ENCODE measurements at regions not wholly inside any gene's neighbourhood (a gene's known extent, or its start where the extent isn't known, plus 50 kb on each side); places are given as distances from the start of the nearest gene placed in this dataset.

- TF ChIP-seq, protein P1, sequence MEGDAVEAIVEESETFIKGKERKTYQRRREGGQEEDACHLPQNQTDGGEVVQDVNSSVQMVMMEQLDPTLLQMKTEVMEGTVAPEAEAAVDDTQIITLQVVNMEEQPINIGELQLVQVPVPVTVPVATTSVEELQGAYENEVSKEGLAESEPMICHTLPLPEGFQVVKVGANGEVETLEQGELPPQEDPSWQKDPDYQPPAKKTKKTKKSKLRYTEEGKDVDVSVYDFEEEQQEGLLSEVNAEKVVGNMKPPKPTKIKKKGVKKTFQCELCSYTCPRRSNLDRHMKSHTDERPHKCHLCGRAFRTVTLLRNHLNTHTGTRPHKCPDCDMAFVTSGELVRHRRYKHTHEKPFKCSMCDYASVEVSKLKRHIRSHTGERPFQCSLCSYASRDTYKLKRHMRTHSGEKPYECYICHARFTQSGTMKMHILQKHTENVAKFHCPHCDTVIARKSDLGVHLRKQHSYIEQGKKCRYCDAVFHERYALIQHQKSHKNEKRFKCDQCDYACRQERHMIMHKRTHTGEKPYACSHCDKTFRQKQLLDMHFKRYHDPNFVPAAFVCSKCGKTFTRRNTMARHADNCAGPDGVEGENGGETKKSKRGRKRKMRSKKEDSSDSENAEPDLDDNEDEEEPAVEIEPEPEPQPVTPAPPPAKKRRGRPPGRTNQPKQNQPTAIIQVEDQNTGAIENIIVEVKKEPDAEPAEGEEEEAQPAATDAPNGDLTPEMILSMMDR (IDR thresholded peaks at IDR 0.05): no peak
- TF ChIP-seq POLR2A (IDR thresholded peaks at IDR 0.05) (no peak), POLR2AphosphoS5 (IDR thresholded peaks at IDR 0.05) (no peak)
- Histone ChIP-seq H3K9me3 (no peaks in the 10 kb centered on the region), H3K4me3 (no peak overlapping the region), H3K27me3 (peaks cover 0 to 22% of the 10 kb centered on the region in 2 donors), H3K27ac (no peak overlapping the region), H3K36me3 (no peaks in the 10 kb centered on the region), H3K4me1 (no peaks in the 10 kb centered on the region)
- no peak for DNase-seq (ENCODE audit: low spot score in 2 of 2)
- intact Hi-C loops (cut with DNase I; ENCODE audit: low total_unique reads): no loop called here
Measured at GRCh38 chr14:104303705-104304425, 165.5 kb downstream of the KIF26A start.

DNA sequence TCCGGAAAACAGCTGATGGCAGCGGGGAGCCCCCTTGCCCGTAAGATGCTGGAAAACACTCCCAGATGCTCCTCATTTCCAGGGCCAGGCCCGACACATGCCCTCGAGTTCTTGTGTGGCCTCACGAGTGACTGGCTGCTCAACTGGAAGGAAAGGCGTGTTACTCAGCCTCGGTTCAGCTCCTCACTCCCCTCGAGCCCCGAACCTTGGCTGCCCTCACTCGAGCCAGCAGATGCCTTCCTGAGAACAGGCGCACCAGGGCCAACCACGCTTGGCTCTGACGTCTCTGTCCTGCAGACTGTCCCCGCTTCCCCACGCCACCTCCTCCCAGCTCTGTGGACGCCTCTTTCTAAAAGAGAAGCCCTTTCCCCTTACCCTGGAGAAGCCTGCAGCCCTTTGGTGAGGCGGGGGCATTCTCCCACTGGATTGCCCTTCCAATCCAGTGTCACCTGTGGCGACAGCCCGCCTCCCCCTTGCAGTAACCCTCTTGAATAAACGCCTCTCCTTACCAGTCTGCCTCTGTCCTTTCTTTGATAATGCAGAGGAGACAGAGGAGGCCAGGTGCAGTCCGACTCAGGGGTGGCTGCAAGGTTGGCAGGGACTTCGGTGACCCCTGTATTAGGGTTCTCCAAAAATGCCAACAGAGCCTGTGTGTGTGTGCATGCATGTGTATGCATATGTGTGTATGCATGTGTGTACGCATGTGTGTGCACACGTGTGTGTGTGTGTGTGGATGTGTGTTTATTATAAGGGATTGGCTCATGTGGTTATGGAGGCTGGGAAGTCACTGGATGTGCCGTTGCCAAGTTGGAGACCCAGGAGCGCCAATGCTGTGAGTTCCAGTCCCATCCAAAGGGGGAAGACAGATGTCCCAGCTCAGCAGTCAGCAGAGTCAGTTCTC lies 166.3 kb downstream of the KIF26A start:
- Histone ChIP-seq H3K4me1 (no peaks in the 10 kb centered on the region), H3K27me3 (peaks cover 0 to 24% of the 10 kb centered on the region in 2 donors), H3K36me3 (no peaks in the 10 kb centered on the region), H3K4me3 (no peak overlapping the region), H3K27ac (no peak overlapping the region), H3K9me3 (no peaks in the 10 kb centered on the region)
- TF ChIP-seq, protein P1 (IDR thresholded peaks at IDR 0.05): no peak
- TF ChIP-seq POLR2A (IDR thresholded peaks at IDR 0.05) (no peak), POLR2AphosphoS5 (IDR thresholded peaks at IDR 0.05) (no peak)
- intact Hi-C loops (cut with DNase I; ENCODE audit: low total_unique reads): no loop called here
- DNase-seq (ENCODE audit: low spot score in 2 of 2): no peak

DNA sequence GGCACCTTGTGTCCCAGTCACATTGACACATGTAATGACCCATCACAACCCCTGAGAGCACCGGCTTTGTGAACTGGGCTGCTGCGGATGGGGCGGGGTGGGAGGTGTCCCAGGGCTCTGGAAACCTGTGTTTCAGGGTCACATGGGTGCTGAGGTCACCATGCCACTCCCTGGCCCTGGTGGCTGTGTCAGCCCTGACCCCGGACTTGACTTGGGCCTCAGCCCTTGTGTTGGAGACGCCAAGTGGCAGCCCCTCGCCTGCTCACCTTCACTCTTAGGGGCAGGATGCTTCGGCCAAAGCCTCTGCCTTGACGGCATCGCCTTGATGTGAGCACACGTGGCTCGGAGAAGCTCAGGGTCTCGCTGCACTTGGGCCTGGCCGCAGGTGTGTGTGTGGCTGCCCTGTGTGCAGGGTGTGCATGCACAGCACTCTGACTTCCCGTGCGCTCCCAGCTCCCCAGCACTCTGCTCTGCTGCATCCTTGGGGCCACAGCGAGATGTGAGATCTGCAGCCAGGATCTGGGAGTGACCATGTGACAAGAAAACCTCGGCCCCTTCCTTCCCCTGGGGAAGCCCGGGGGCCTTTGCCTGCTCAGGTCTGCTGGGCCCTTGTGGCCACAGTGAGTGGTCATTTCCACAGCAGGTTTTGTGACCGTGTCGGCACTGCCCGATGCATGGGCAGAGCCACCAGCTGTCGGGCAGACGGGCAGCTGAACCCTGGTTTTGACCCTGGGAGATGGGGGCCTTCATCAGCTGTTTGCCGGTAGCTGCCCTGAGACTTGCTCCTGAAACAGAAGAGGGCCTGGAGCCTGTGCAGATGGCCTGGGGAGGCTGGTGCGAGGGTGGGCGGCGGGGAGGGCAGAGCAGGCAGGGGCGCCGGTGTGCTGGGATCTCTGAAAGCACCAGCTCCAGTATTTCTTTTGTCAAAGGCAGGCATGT lies 167.4 kb downstream of the KIF26A start:
- no peaks in the 10 kb centered on the region for H3K4me1 ChIP-seq
- peaks cover 0 to 26% of the 10 kb centered on the region in 2 donors for H3K27me3 ChIP-seq
- no peak overlapping the region for H3K27ac ChIP-seq
- TF ChIP-seq, protein P1 (IDR thresholded peaks at IDR 0.05): no peak
- TF ChIP-seq POLR2A (IDR thresholded peaks at IDR 0.05) (no peak), POLR2AphosphoS5 (IDR thresholded peaks at IDR 0.05) (no peak)
- no peak for DNase-seq (ENCODE audit: low spot score in 2 of 2)
- no peak overlapping the region for H3K4me3 ChIP-seq
- no peaks in the 10 kb centered on the region for H3K9me3 ChIP-seq
- no peaks in the 10 kb centered on the region for H3K36me3 ChIP-seq
- intact Hi-C loops (cut with DNase I; ENCODE audit: low total_unique reads): no loop called here

DNA sequence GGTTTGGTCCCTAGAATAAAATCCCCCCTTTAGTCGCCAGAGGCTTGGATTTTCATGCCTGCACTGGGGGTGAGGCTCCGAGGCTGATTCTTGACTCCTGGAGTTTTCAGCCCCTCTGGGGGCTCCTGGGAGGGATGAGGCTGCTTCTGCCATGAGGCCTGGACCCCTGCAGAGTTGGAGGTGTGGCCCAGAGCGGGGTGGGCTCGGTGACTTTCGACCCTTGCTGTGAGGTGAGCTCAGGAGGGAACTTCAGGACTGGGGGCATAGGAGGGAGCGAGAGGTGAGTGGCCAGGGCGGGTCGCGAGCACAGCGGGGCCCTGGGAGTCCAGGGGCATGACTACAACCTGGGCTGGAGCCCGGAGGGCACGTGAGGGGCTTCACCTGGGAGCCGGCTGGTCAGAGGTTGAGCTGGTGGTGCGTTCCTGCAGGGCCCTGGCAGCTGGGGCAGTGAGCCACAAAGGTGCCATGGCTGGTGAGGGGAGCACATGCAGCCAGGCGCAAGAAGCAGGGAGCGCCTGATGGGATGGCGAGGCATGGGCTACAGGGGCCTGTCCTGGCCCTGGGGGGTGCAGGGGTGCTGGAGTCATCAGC lies 168.2 kb downstream of the KIF26A start:
- DNase-seq (ENCODE audit: low spot score in 2 of 2): no peak
- Histone ChIP-seq H3K27ac (no peak overlapping the region), H3K9me3 (no peaks in the 10 kb centered on the region), H3K27me3 (peaks cover 0 to 26% of the 10 kb centered on the region in 2 donors), H3K4me3 (no peak overlapping the region), H3K4me1 (no peaks in the 10 kb centered on the region), H3K36me3 (no peaks in the 10 kb centered on the region)
- intact Hi-C loops (cut with DNase I; ENCODE audit: low total_unique reads): no loop called here
- TF ChIP-seq, protein P1 (IDR thresholded peaks at IDR 0.05): no peak
- no peak for TF ChIP-seq POLR2AphosphoS5 (IDR thresholded peaks at IDR 0.05)
- no peak for TF ChIP-seq POLR2A (IDR thresholded peaks at IDR 0.05)

Measured in breast epithelium (tissue), 4 donors.